PFSK-1 (cell line): ENCODE measurements at regions not wholly inside any gene's neighbourhood (a gene's known extent, or its start where the extent isn't known, plus 50 kb on each side); places are given as distances from the start of the nearest gene placed in this dataset.

Experiments used
- FOXP2 ChIP-seq: optimal IDR thresholded peaks from 2 replicates; pipeline ENCODE3; 2011; ENCODE audit warnings: borderline replicate concordance, control low read depth, inconsistent platforms; ENCODE audit not compliant: insufficient read depth; ENCODE audit errors: extremely low read length, extremely low read depth
- POLR2AphosphoS5 ChIP-seq: IDR thresholded peaks from 2 replicates; pipeline ENCODE4 v1.6.1; 2012; ENCODE audit warnings: low read depth, mild to moderate bottlenecking, control low read depth, low read length, moderate library complexity

DNA sequence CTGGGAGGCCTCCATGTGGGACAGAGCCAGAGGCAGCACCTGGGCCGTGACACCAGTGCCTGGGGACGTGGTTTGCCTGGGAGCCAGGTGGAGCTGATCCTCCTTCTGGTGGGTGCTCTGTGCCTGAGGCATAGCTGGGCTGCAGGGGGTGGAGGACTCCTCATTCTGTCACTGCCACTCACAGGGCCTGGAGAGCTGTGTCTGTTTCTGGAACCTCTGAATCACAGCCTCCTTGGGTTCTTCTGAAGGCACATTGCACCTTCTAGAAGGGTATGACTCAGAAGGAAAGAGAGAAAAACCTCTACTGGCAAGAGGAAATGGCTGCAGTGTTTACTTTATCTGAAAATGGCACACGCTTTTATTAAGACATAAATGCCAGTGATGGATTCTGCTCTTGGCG lies 659.8 kb downstream of the VRK1 start:
- no peak for TF ChIP-seq POLR2AphosphoS5
- no peak for TF ChIP-seq FOXP2
